CD14-positive monocyte (primary cell): ENCODE measurements at regions not wholly inside any gene's neighbourhood (a gene's known extent, or its start where the extent isn't known, plus 50 kb on each side); places are given as distances from the start of the nearest gene placed in this dataset.

Source experiments
- DNase-seq, 3 donors: peaks; one replicate each; pipeline ENCODE4 v3.0.0-alpha.2; 2011 to 2022
- H2AFZ ChIP-seq: 2 replicates; pipeline ENCODE4 v1.6.0; 2012; ENCODE audit warnings: mild to moderate bottlenecking, low read depth, low read length, inconsistent platforms; ENCODE audit not compliant: insufficient read depth, poor library complexity, severe bottlenecking
- H3K27ac ChIP-seq, 2 donors: 1 replicate in 1 of 2; 2 replicates in 1 of 2; pipeline ENCODE4 v1.5.1; 2012 to 2013; ENCODE audit warnings: low read length in 2 of 2, control low read depth in 1 of 2, inconsistent platforms in 1 of 2, low read depth in 1 of 2, mild to moderate bottlenecking in 1 of 2
- H3K27me3 ChIP-seq, 2 donors: one replicate each; pipeline versions ENCODE4 v1.6.0 to v1.6.1; 2011 to 2013; ENCODE audit warnings: low read length in 2 of 2; ENCODE audit not compliant: control insufficient read depth in 2 of 2, insufficient read depth in 2 of 2
- H3K36me3 ChIP-seq, 2 donors: replicated peaks in 1 of 2; 1 replicate in 1 of 2; 2 replicates in 1 of 2; pipeline versions ENCODE4 v1.5.1 to v1.6.1; 2012 to 2013; ENCODE audit warnings: low read length in 2 of 2, control low read depth in 1 of 2, inconsistent platforms in 1 of 2, mild to moderate bottlenecking in 1 of 2; ENCODE audit not compliant: insufficient read depth in 2 of 2, control insufficient read depth in 1 of 2
- H3K4me1 ChIP-seq, 2 donors: 1 replicate in 1 of 2; 2 replicates in 1 of 2; pipeline versions ENCODE4 v1.5.1 to v1.6.1; 2012 to 2013; ENCODE audit warnings: low read length in 2 of 2, control low read depth in 1 of 2, inconsistent platforms in 1 of 2, mild to moderate bottlenecking in 1 of 2, moderate library complexity in 1 of 2; ENCODE audit not compliant: insufficient read depth in 2 of 2, control insufficient read depth in 1 of 2
- H3K4me2 ChIP-seq: replicated peaks from 2 replicates; pipeline ENCODE3; 2012; ENCODE audit warnings: low read length, moderate library complexity, mild to moderate bottlenecking; ENCODE audit not compliant: poor library complexity, severe bottlenecking; ENCODE audit errors: extremely low read depth
- H3K4me3 ChIP-seq, 3 experiments: fragments of 200-600 bp in 1 of 3; sonication (generic) in 1 of 3; replicated peaks in 1 of 3; 1 replicate in 2 of 3; 2 replicates in 1 of 3; pipeline ENCODE4 v1.5.1; 2011 to 2013; ENCODE audit warnings: low read length in 3 of 3, mild to moderate bottlenecking in 3 of 3, control low read depth in 2 of 3, low read depth in 2 of 3, inconsistent platforms in 1 of 3, moderate library complexity in 1 of 3
- H3K79me2 ChIP-seq: 2 replicates; pipeline ENCODE4 v1.6.0; 2012; ENCODE audit warnings: mild to moderate bottlenecking, control low read depth, inconsistent platforms, low read length, moderate library complexity; ENCODE audit not compliant: insufficient read depth
- H3K9ac ChIP-seq: 2 replicates; pipeline ENCODE4 v1.6.0; 2017; ENCODE audit warnings: low read length, mild to moderate bottlenecking; ENCODE audit not compliant: insufficient read depth, poor library complexity, severe bottlenecking
- H3K9me3 ChIP-seq, 2 donors: replicated peaks in 1 of 2; 1 replicate in 1 of 2; 2 replicates in 1 of 2; pipeline versions ENCODE4 v1.5.1 to v1.6.1; 2012 to 2013; ENCODE audit warnings: low read length in 2 of 2, control low read depth in 1 of 2; ENCODE audit not compliant: control insufficient read depth in 1 of 2, insufficient read depth in 1 of 2
- H4K20me1 ChIP-seq: 2 replicates; pipeline ENCODE4 v1.6.0; 2012; ENCODE audit warnings: mild to moderate bottlenecking, low read length, control low read depth, moderate library complexity; ENCODE audit not compliant: insufficient read depth
- H3K27ac Mint-ChIP-seq, 7 donors: one replicate each; pipeline ENCODE4 v1.8.0; 2020; ENCODE audit warnings: mild to moderate bottlenecking in 7 of 7, mixed read lengths in 7 of 7, moderate library complexity in 6 of 7, inconsistent platforms in 2 of 7
- H3K27me3 Mint-ChIP-seq, 3 donors: one replicate each; pipeline ENCODE4 v1.8.0; 2021 to 2022; ENCODE audit warnings: low read depth in 3 of 3, mild to moderate bottlenecking in 3 of 3, mixed read lengths in 3 of 3, moderate library complexity in 3 of 3, inconsistent platforms in 1 of 3
- H3K36me3 Mint-ChIP-seq, 2 donors: one replicate each; pipeline ENCODE4 v1.8.0; 2020; ENCODE audit warnings: mixed read lengths in 2 of 2, inconsistent platforms in 1 of 2, mild to moderate bottlenecking in 1 of 2
- H3K4me1 Mint-ChIP-seq: one replicate; pipeline ENCODE4 v1.8.0; 2020; ENCODE audit warnings: mild to moderate bottlenecking, mixed read lengths
- H3K4me3 Mint-ChIP-seq, 2 donors: one replicate each; pipeline ENCODE4 v1.8.0; 2020; ENCODE audit warnings: mild to moderate bottlenecking in 2 of 2, mixed read lengths in 2 of 2, moderate library complexity in 1 of 2
- H3K9me3 Mint-ChIP-seq, 7 donors: one replicate each; pipeline ENCODE4 v1.8.0; 2020 to 2022; ENCODE audit warnings: mixed read lengths in 7 of 7, mild to moderate bottlenecking in 6 of 7, moderate library complexity in 6 of 7, inconsistent platforms in 2 of 7
- WGBS: methylation state at CpG from one replicate; pipeline ENCODE4 v1.1.5; 2013; ENCODE audit warnings: missing lambda C conversion rate; ENCODE audit not compliant: insufficient coverage; 5-methylcytosine and 5-hydroxymethylcytosine counted together
- intact Hi-C, 2 donors: fragments of 100-400 bp; cut with micrococcal nuclease; formaldehyde crosslinking; loops; one replicate each; pipeline versions ENCODE4 v1.15.0 to v1.15.1; 2023
- TF ChIP-seq, protein P1 (sequence below): fragments of 200-600 bp; IDR thresholded peaks from one replicate; pipeline ENCODE4 v1.8.0; 2022; ENCODE audit warnings: antibody characterized with exemption, mild to moderate bottlenecking

DNA sequence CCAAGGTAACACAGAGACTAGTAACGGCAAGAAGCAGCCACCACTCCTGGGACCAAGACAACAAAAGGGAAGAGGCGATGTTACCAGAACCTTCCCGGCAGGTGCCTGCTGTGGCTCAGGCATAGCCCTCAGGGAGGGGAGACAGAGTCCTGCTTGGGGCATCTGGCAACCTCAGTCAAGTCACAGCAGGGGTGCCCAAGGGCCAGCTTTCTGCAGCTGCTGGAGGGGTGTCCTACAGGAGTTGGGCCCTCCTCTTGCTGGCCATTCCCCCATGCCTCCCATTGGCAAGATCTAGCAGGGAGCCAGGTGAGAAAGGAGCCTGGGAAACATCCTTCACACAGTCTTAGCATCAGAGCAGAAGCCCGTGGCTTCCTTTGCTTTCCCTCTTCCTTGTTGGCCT lies 197.3 kb upstream of the IL12A start:
- H3K4me3 ChIP-seq, result no peak overlapping the region
- intact Hi-C loops, result no loop called here
- TF ChIP-seq, protein P1, sequence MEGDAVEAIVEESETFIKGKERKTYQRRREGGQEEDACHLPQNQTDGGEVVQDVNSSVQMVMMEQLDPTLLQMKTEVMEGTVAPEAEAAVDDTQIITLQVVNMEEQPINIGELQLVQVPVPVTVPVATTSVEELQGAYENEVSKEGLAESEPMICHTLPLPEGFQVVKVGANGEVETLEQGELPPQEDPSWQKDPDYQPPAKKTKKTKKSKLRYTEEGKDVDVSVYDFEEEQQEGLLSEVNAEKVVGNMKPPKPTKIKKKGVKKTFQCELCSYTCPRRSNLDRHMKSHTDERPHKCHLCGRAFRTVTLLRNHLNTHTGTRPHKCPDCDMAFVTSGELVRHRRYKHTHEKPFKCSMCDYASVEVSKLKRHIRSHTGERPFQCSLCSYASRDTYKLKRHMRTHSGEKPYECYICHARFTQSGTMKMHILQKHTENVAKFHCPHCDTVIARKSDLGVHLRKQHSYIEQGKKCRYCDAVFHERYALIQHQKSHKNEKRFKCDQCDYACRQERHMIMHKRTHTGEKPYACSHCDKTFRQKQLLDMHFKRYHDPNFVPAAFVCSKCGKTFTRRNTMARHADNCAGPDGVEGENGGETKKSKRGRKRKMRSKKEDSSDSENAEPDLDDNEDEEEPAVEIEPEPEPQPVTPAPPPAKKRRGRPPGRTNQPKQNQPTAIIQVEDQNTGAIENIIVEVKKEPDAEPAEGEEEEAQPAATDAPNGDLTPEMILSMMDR, result no peak
- H3K9ac ChIP-seq, result no peak overlapping the region
- DNase-seq, result no peak
- H3K27ac ChIP-seq, result no peak overlapping the region
- peaks cover 0 to 2% (median 0%) of the 10 kb centered on the region in 7 donors for H3K9me3 Mint-ChIP-seq
- no peak overlapping the region for H3K27ac Mint-ChIP-seq
- H3K4me1 ChIP-seq, result no peaks in the 10 kb centered on the region
- H3K27me3 Mint-ChIP-seq, result no peaks in the 10 kb centered on the region
- H2AFZ ChIP-seq, result no peak overlapping the region
- no peaks in the 10 kb centered on the region for H3K27me3 ChIP-seq
- no peak overlapping the region for H3K4me2 ChIP-seq
- WGBS, result 100% methylated on average over 2 of the region's 4 CpGs
- no peaks in the 10 kb centered on the region for H3K36me3 ChIP-seq
- no peak overlapping the region for H3K4me3 Mint-ChIP-seq
- no peaks in the 10 kb centered on the region for H3K9me3 ChIP-seq
- H3K36me3 Mint-ChIP-seq, result no peaks in the 10 kb centered on the region
- H3K79me2 ChIP-seq, result no peaks in the 10 kb centered on the region
- H3K4me1 Mint-ChIP-seq, result no peaks in the 10 kb centered on the region
- no peaks in the 10 kb centered on the region for H4K20me1 ChIP-seq

DNA sequence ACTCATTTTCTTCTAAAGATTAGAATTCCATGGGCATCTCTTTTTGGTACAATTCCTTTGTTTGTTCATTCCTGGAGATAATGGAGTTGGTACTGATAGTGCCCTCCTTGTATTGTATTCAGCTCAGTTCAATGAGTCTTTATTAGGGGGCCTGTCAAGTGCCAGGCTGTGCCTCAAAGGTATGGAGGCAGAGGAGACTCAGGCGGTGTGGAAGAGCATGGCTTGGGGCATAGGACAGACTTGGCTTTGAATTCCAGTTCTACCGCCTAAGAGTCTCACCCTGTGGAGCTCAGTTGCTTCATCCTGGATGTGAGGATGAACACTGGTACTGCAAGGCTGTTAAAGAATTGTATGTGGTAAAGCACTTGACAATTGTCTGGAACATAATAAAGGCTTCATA lies 196.6 kb upstream of the IL12A start:
- Mint-ChIP-seq H3K4me1 (no peaks in the 10 kb centered on the region), H3K36me3 (no peaks in the 10 kb centered on the region), H3K27me3 (no peaks in the 10 kb centered on the region), H3K4me3 (no peak overlapping the region), H3K9me3 (peaks cover 0 to 2% (median 0%) of the 10 kb centered on the region in 7 donors), H3K27ac (no peak overlapping the region)
- no peak overlapping the region for H3K27ac ChIP-seq
- intact Hi-C loops, result no loop called here
- no peaks in the 10 kb centered on the region for H3K36me3 ChIP-seq
- TF ChIP-seq, protein P1, result no peak
- H3K4me3 ChIP-seq, result no peak overlapping the region
- no peaks in the 10 kb centered on the region for H3K4me1 ChIP-seq
- DNase-seq, result no peak
- whole genome bisulfite sequencing, result 100% methylated on average over 2 of the region's 2 CpGs
- H2AFZ ChIP-seq, result no peak overlapping the region
- no peaks in the 10 kb centered on the region for H3K9me3 ChIP-seq
- no peak overlapping the region for H3K4me2 ChIP-seq
- no peaks in the 10 kb centered on the region for H4K20me1 ChIP-seq
- H3K9ac ChIP-seq, result no peak overlapping the region
- H3K79me2 ChIP-seq, result no peaks in the 10 kb centered on the region
- H3K27me3 ChIP-seq, result no peaks in the 10 kb centered on the region
